GM23338 (cell line): ENCODE measurements at regions not wholly inside any gene's neighbourhood (a gene's known extent, or its start where the extent isn't known, plus 50 kb on each side); places are given as distances from the start of the nearest gene placed in this dataset.

Experiments used
- ATAC-seq: fragments of 200-7000 bp; cut with Tn5 transposase; 3 replicates; pipeline ENCODE4 v1.9.1; 2020
- DNase-seq: peaks from one replicate; pipeline ENCODE4 v3.0.0-alpha.2; 2015; ENCODE audit warnings: low spot score
- H2AFZ ChIP-seq: fragments of 200-600 bp; sonication (generic); 2 replicates; pipeline ENCODE4 v1.8.0; 2016; ENCODE audit warnings: antibody characterized with exemption, mild to moderate bottlenecking, moderate library complexity
- H3F3A ChIP-seq: fragments of 200-600 bp; sonication (generic); replicated peaks from 2 replicates; pipeline ENCODE4 v1.8.0; 2017; ENCODE audit warnings: antibody characterized with exemption, mixed run types, low read depth
- H3K27ac ChIP-seq: fragments of 200-600 bp; sonication (generic); 2 replicates; pipeline ENCODE4 v1.6.1; 2016; ENCODE audit warnings: low read depth
- H3K27me3 ChIP-seq: fragments of 200-600 bp; sonication (generic); 2 replicates; pipeline ENCODE4 v1.8.0; 2016; ENCODE audit warnings: mild to moderate bottlenecking, mixed run types, moderate library complexity; ENCODE audit not compliant: insufficient read depth
- H3K36me3 ChIP-seq: fragments of 200-600 bp; sonication (generic); 2 replicates; pipeline ENCODE4 v1.8.0; 2016; ENCODE audit warnings: mild to moderate bottlenecking; ENCODE audit not compliant: insufficient read depth
- H3K4me1 ChIP-seq: fragments of 200-600 bp; sonication (generic); 2 replicates; pipeline ENCODE4 v1.8.0; 2016; ENCODE audit warnings: mild to moderate bottlenecking, moderate library complexity; ENCODE audit not compliant: insufficient read depth
- H3K4me2 ChIP-seq: fragments of 200-600 bp; sonication (generic); 2 replicates; pipeline ENCODE4 v1.7.1; 2017; ENCODE audit warnings: mixed run types
- H3K4me3 ChIP-seq: fragments of 200-600 bp; sonication (generic); 2 replicates; pipeline ENCODE4 v1.6.1; 2016; ENCODE audit warnings: mixed run types
- H3K79me2 ChIP-seq: fragments of 200-600 bp; sonication (generic); replicated peaks from 2 replicates; pipeline ENCODE4 v1.8.0; 2017; ENCODE audit warnings: mild to moderate bottlenecking; ENCODE audit not compliant: insufficient read depth
- H3K9me2 ChIP-seq: fragments of 200-600 bp; sonication (generic); 2 replicates; pipeline ENCODE4 v1.8.0; 2017; ENCODE audit not compliant: insufficient read depth
- H4K20me1 ChIP-seq: fragments of 200-600 bp; sonication (generic); replicated peaks from 2 replicates; pipeline ENCODE4 v1.8.0; 2017; ENCODE audit warnings: mild to moderate bottlenecking; ENCODE audit not compliant: insufficient read depth
- H3K27ac Mint-ChIP-seq: 2 replicates; pipeline ENCODE4 v1.8.0; 2020; ENCODE audit warnings: inconsistent platforms, mild to moderate bottlenecking, moderate library complexity, mixed read lengths
- H3K27me3 Mint-ChIP-seq: 3 replicates; pipeline ENCODE4 v1.8.0; 2022; ENCODE audit warnings: low read depth, mild to moderate bottlenecking, moderate library complexity, mixed read lengths, inconsistent platforms; ENCODE audit not compliant: insufficient read depth, poor library complexity
- H3K36me3 Mint-ChIP-seq: 3 replicates; pipeline ENCODE4 v1.8.0; 2021; ENCODE audit warnings: low read depth, mild to moderate bottlenecking, inconsistent platforms, moderate library complexity, mixed read lengths
- H3K4me1 Mint-ChIP-seq: 3 replicates; pipeline ENCODE4 v1.8.0; 2020; ENCODE audit warnings: mild to moderate bottlenecking, inconsistent platforms, mixed read lengths
- H3K4me3 Mint-ChIP-seq: 3 replicates; pipeline ENCODE4 v1.8.0; 2021; ENCODE audit warnings: moderate library complexity, mild to moderate bottlenecking, inconsistent platforms, mixed read lengths
- H3K9me3 Mint-ChIP-seq: 3 replicates; pipeline ENCODE4 v1.8.0; 2020; ENCODE audit warnings: moderate library complexity, mild to moderate bottlenecking, inconsistent platforms, mixed read lengths
- CREB1 ChIP-seq: fragments of 250-450 bp; sonication (Bioruptor Pico); IDR thresholded peaks from 2 replicates; pipeline ENCODE4 v1.5.0; 2020; ENCODE audit warnings: low read depth, mild to moderate bottlenecking, moderate library complexity
- EZH2 ChIP-seq: fragments of 200-600 bp; sonication (generic); IDR thresholded peaks from one replicate; pipeline ENCODE4 v1.8.0; 2017; ENCODE audit warnings: antibody characterized with exemption, mild to moderate bottlenecking, low read depth; ENCODE audit not compliant: unreplicated experiment
- EZH2phosphoT487 ChIP-seq: fragments of 200-600 bp; sonication (generic); IDR thresholded peaks from one replicate; pipeline ENCODE4 v1.8.1; 2018; ENCODE audit warnings: antibody characterized with exemption; ENCODE audit not compliant: unreplicated experiment
- JUNB ChIP-seq: IDR thresholded peaks from one replicate; pipeline ENCODE4 v1.6.1; 2016; ENCODE audit warnings: antibody characterized with exemption; ENCODE audit not compliant: unreplicated experiment
- NANOG ChIP-seq: IDR thresholded peaks from 2 replicates; pipeline ENCODE4 v1.6.1; 2016; ENCODE audit warnings: antibody characterized with exemption, borderline replicate concordance
- POLR2AphosphoS5 ChIP-seq: IDR thresholded peaks from 2 replicates; pipeline ENCODE4 v1.6.1; 2016; ENCODE audit warnings: antibody characterized with exemption, low read depth
- STAT1 ChIP-seq: IDR thresholded peaks from one replicate; pipeline ENCODE4 v1.6.1; 2016; ENCODE audit warnings: antibody characterized with exemption; ENCODE audit not compliant: unreplicated experiment
- ZNF114 ChIP-seq: fragments of 250-450 bp; sonication (Bioruptor Pico); IDR thresholded peaks from 2 replicates; pipeline ENCODE4 v1.5.0; 2020; ENCODE audit warnings: mild to moderate bottlenecking, moderate library complexity
- ZNF331 ChIP-seq: fragments of 250-450 bp; sonication (Bioruptor Pico); IDR thresholded peaks from 2 replicates; pipeline ENCODE4 v1.5.0; 2020; ENCODE audit warnings: low read depth, mild to moderate bottlenecking, moderate library complexity
- TF ChIP-seq, protein P1 (sequence below): fragments of 250-450 bp; sonication (Bioruptor Pico); IDR thresholded peaks from 2 replicates; pipeline ENCODE4 v1.5.0; 2020; ENCODE audit warnings: mild to moderate bottlenecking, moderate library complexity
- TF ChIP-seq, protein P2 (sequence below): IDR thresholded peaks from 2 replicates; pipeline ENCODE4 v1.6.1; 2016; ENCODE audit warnings: antibody characterized with exemption
- TF ChIP-seq, protein P3 (sequence below), 2 experiments: fragments of 200-600 bp in 1 of 2; sonication (generic) in 1 of 2; conservative IDR thresholded peaks; 2 replicates each; pipeline versions ENCODE4 v1.5.1 to v1.6.1; 2016 to 2017; ENCODE audit warnings: antibody characterized with exemption in 2 of 2, low read depth in 2 of 2, mild to moderate bottlenecking in 2 of 2, moderate library complexity in 1 of 2
- TF ChIP-seq, protein P4 (sequence below): IDR thresholded peaks from one replicate; pipeline ENCODE4 v1.6.1; 2018; ENCODE audit warnings: antibody characterized with exemption; ENCODE audit not compliant: unreplicated experiment

DNA sequence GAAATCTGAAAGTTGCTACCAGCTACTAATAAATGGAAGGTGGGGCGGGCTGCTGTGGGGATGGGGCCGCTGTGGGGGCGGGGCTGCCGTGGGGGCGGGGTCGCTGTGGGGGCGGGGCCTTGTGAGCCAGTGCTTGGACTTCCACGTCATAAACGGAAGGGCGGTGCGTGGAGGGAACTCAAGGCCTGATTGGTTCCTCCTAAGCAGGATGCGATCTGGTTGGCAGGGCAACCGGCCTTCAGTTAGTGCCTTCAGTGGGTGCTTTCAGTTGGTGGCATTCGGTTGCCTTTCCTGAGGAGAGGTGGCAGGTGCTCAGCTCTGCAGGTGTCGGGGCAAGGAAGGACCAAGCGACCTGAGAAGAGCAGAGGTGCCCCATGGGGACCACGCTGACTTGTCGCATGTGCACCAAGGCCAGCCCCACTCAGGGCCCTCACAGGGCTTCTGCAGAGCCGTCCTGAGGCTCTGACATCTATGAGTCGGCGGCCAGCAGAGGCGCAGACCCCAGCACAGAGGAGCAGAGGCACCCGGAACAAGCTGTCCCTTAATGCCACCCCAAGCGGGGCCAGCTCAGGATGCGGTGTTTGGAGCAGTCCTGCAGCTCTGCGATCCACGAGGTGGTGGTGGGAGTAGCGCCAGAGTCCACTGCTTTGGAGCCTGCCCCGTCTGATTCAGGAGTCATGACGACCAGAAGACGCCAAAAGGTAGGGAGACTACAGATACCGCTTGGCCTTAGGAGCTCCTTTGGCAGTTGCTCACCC, 54.4 kb upstream of the PDSS1 start:
- H3K9me2 ChIP-seq, result no peaks in the 10 kb centered on the region
- no peak for ATAC-seq
- H3K36me3 Mint-ChIP-seq, result no peaks in the 10 kb centered on the region

More for the DNA sequence above, 54.4 kb upstream of the PDSS1 start:
- no peak overlapping the region for H3K4me2 ChIP-seq
- Mint-ChIP-seq H3K27ac (no peak overlapping the region), H3K4me3 (no peak overlapping the region), H3K4me1 (peaks cover 5% of the 10 kb centered on the region; the same call in 2 of the 3 replicates), H3K9me3 (peaks cover 3% of the 10 kb centered on the region; the same call in 1 of the 3 replicates), H3K27me3 (peaks cover 6% of the 10 kb centered on the region)
- no peak overlapping the region for H3K27ac ChIP-seq
- peak; percentile 36 for DNase-seq
- H3K4me3 ChIP-seq, result no peak overlapping the region
- H3K27me3 ChIP-seq, result no peaks in the 10 kb centered on the region
- H3F3A ChIP-seq, result no peaks in the 10 kb centered on the region
- TF ChIP-seq, protein P1, sequence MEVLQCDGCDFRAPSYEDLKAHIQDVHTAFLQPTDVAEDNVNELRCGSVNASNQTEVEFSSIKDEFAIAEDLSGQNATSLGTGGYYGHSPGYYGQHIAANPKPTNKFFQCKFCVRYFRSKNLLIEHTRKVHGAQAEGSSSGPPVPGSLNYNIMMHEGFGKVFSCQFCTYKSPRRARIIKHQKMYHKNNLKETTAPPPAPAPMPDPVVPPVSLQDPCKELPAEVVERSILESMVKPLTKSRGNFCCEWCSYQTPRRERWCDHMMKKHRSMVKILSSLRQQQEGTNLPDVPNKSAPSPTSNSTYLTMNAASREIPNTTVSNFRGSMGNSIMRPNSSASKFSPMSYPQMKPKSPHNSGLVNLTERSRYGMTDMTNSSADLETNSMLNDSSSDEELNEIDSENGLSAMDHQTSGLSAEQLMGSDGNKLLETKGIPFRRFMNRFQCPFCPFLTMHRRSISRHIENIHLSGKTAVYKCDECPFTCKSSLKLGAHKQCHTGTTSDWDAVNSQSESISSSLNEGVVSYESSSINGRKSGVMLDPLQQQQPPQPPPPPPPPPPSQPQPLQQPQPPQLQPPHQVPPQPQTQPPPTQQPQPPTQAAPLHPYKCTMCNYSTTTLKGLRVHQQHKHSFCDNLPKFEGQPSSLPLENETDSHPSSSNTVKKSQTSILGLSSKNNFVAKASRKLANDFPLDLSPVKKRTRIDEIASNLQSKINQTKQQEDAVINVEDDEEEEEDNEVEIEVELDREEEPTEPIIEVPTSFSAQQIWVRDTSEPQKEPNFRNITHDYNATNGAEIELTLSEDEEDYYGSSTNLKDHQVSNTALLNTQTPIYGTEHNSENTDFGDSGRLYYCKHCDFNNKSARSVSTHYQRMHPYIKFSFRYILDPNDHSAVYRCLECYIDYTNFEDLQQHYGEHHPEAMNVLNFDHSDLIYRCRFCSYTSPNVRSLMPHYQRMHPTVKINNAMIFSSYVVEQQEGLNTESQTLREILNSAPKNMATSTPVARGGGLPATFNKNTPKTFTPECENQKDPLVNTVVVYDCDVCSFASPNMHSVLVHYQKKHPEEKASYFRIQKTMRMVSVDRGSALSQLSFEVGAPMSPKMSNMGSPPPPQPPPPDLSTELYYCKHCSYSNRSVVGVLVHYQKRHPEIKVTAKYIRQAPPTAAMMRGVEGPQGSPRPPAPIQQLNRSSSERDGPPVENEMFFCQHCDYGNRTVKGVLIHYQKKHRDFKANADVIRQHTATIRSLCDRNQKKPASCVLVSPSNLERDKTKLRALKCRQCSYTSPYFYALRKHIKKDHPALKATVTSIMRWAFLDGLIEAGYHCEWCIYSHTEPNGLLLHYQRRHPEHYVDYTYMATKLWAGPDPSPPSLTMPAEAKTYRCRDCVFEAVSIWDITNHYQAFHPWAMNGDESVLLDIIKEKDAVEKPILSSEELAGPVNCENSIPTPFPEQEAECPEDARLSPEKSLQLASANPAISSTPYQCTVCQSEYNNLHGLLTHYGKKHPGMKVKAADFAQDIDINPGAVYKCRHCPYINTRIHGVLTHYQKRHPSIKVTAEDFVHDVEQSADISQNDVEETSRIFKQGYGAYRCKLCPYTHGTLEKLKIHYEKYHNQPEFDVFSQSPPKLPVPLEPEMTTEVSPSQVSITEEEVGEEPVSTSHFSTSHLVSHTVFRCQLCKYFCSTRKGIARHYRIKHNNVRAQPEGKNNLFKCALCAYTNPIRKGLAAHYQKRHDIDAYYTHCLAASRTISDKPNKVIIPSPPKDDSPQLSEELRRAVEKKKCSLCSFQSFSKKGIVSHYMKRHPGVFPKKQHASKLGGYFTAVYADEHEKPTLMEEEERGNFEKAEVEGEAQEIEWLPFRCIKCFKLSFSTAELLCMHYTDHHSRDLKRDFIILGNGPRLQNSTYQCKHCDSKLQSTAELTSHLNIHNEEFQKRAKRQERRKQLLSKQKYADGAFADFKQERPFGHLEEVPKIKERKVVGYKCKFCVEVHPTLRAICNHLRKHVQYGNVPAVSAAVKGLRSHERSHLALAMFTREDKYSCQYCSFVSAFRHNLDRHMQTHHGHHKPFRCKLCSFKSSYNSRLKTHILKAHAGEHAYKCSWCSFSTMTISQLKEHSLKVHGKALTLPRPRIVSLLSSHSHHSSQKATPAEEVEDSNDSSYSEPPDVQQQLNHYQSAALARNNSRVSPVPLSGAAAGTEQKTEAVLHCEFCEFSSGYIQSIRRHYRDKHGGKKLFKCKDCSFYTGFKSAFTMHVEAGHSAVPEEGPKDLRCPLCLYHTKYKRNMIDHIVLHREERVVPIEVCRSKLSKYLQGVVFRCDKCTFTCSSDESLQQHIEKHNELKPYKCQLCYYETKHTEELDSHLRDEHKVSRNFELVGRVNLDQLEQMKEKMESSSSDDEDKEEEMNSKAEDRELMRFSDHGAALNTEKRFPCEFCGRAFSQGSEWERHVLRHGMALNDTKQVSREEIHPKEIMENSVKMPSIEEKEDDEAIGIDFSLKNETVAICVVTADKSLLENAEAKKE (CRISPR knock-in tag), result no peak
- TF ChIP-seq EZH2 (no peak), EZH2phosphoT487 (no peak), ZNF331 (CRISPR knock-in tag) (no peak), STAT1 (no peak), POLR2AphosphoS5 (no peak), NANOG (no peak), ZNF114 (CRISPR knock-in tag) (no peak), JUNB (no peak), CREB1 (CRISPR knock-in tag) (no peak)
- TF ChIP-seq, protein P2, sequence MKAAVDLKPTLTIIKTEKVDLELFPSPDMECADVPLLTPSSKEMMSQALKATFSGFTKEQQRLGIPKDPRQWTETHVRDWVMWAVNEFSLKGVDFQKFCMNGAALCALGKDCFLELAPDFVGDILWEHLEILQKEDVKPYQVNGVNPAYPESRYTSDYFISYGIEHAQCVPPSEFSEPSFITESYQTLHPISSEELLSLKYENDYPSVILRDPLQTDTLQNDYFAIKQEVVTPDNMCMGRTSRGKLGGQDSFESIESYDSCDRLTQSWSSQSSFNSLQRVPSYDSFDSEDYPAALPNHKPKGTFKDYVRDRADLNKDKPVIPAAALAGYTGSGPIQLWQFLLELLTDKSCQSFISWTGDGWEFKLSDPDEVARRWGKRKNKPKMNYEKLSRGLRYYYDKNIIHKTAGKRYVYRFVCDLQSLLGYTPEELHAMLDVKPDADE, result no peak
- TF ChIP-seq, protein P3, sequence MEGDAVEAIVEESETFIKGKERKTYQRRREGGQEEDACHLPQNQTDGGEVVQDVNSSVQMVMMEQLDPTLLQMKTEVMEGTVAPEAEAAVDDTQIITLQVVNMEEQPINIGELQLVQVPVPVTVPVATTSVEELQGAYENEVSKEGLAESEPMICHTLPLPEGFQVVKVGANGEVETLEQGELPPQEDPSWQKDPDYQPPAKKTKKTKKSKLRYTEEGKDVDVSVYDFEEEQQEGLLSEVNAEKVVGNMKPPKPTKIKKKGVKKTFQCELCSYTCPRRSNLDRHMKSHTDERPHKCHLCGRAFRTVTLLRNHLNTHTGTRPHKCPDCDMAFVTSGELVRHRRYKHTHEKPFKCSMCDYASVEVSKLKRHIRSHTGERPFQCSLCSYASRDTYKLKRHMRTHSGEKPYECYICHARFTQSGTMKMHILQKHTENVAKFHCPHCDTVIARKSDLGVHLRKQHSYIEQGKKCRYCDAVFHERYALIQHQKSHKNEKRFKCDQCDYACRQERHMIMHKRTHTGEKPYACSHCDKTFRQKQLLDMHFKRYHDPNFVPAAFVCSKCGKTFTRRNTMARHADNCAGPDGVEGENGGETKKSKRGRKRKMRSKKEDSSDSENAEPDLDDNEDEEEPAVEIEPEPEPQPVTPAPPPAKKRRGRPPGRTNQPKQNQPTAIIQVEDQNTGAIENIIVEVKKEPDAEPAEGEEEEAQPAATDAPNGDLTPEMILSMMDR (conservative IDR thresholded peaks at IDR 0.05; ENCODE audit: low read depth in 2 of 2), result no peak
- TF ChIP-seq, protein P4, sequence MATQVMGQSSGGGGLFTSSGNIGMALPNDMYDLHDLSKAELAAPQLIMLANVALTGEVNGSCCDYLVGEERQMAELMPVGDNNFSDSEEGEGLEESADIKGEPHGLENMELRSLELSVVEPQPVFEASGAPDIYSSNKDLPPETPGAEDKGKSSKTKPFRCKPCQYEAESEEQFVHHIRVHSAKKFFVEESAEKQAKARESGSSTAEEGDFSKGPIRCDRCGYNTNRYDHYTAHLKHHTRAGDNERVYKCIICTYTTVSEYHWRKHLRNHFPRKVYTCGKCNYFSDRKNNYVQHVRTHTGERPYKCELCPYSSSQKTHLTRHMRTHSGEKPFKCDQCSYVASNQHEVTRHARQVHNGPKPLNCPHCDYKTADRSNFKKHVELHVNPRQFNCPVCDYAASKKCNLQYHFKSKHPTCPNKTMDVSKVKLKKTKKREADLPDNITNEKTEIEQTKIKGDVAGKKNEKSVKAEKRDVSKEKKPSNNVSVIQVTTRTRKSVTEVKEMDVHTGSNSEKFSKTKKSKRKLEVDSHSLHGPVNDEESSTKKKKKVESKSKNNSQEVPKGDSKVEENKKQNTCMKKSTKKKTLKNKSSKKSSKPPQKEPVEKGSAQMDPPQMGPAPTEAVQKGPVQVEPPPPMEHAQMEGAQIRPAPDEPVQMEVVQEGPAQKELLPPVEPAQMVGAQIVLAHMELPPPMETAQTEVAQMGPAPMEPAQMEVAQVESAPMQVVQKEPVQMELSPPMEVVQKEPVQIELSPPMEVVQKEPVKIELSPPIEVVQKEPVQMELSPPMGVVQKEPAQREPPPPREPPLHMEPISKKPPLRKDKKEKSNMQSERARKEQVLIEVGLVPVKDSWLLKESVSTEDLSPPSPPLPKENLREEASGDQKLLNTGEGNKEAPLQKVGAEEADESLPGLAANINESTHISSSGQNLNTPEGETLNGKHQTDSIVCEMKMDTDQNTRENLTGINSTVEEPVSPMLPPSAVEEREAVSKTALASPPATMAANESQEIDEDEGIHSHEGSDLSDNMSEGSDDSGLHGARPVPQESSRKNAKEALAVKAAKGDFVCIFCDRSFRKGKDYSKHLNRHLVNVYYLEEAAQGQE, result no peak
- H2AFZ ChIP-seq, result no peak overlapping the region
- H3K4me1 ChIP-seq, result no peaks in the 10 kb centered on the region
- no peaks in the 10 kb centered on the region for H4K20me1 ChIP-seq
- no peaks in the 10 kb centered on the region for H3K36me3 ChIP-seq
- no peaks in the 10 kb centered on the region for H3K79me2 ChIP-seq
